ENCODE measurements at regions not wholly inside any gene's neighbourhood (a gene's known extent, or its start where the extent isn't known, plus 50 kb on each side); places are given as distances from the start of the nearest gene placed in this dataset.

DNA sequence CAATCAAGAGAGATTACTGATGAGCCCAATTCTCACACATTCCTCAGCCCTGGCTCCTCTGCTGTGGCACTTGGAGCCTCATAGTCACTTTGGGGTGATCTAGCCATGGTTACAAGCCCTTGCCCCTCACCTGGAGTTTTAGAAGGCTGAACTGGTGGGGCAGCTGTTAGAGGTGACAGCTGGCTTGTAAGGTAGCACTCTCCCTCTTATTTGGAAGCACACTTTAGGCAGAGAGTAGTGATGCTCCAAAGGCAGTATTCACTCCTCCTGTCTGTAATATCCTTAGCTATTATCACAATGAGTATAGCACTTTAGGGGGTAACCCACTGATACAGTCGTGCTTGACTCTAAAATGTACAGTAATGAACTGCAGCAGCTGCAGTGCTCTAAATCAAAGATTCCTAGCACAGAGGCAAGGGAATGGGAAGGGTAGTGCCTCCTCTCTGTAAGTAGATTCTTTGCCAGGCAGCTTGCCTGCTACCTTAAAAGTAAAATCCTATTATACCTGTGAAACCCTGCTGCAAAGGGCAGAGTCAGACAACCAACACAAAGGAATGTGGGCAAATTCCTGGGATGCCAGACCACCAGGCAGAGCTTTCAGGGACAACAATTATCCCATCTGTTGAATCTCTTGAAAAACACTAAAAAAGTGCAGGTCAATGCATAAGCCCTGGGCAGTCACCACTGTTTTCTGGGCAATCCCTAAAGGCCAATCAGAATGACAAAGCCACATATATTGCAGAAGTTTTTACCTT is 336.3 kb downstream of the NOVA1 start:
- ChIA-PET CTCF (no interaction called here), POLR2A (no interaction called here)
- 23% methylated on average over 1 of the region's 1 CpG for WGBS (ENCODE audit: missing lambda C conversion rate)
- Histone ChIP-seq H3K4me1 (no peaks in the 10 kb centered on the region), H3K27ac (no peak overlapping the region), H3K9me3 (no peaks in the 10 kb centered on the region), H3K4me3 (no peak overlapping the region), H3K4me2 (no peak overlapping the region)
- DNase-seq (ENCODE audit: low read depth in 1 of 2, low spot score in 1 of 2) (no peak), ATAC-seq (no peak), FAIRE-seq (no peak)
- TF ChIP-seq RFX5 (IDR thresholded peaks at IDR 0.05) (no peak), ZC3H11A (IDR thresholded peaks at IDR 0.05) (no peak), HOXB13 (CRISPR knock-in tag; IDR thresholded peaks at IDR 0.05; ENCODE audit: low read depth) (no peak), FOSL2 (IDR thresholded peaks at IDR 0.05) (no peak), FOSL2 (CRISPR knock-in tag; IDR thresholded peaks at IDR 0.05) (no peak)
- TF ChIP-seq, protein P1, sequence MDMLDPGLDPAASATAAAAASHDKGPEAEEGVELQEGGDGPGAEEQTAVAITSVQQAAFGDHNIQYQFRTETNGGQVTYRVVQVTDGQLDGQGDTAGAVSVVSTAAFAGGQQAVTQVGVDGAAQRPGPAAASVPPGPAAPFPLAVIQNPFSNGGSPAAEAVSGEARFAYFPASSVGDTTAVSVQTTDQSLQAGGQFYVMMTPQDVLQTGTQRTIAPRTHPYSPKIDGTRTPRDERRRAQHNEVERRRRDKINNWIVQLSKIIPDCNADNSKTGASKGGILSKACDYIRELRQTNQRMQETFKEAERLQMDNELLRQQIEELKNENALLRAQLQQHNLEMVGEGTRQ (IDR thresholded peaks at IDR 0.05) = no peak
- TF ChIP-seq, protein P2, sequence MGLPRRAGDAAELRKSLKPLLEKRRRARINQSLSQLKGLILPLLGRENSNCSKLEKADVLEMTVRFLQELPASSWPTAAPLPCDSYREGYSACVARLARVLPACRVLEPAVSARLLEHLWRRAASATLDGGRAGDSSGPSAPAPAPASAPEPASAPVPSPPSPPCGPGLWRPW (IDR thresholded peaks at IDR 0.05) = no peak

DNA sequence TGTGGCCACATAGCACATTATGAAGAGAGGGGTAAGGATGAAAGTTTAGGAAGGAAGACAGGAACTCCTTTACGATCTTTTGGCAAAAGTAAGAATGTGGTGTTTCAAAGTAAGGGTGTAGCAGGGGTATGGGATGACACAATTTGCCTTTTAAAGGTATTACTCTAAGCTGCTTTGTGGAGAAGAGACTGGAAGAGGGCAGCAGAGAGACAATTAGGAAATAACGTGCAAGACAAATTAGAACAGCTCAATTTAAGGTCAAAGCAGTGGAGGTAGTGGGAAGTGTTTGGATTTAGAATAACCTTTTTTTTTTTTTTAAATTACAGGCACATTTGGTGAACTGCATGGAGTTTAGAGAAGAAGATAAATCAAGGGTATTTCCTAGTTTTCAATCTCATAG is 342.6 kb downstream of the NOVA1 start:
- FAIRE-seq (no peak), DNase-seq (ENCODE audit: low read depth in 1 of 2, low spot score in 1 of 2) (peak in 1 of 2 experiments; percentile 25), ATAC-seq (no peak)
- Histone ChIP-seq H3K27ac (no peak overlapping the region), H3K4me3 (no peak overlapping the region), H3K4me1 (no peaks in the 10 kb centered on the region), H3K4me2 (no peak overlapping the region), H3K9me3 (0 out of 3 replicates have a peak, but pooled peaks cover 3% of the 10 kb centered on the region)
- TF ChIP-seq NFE2L2 (conservative IDR thresholded peaks at IDR 0.05; ENCODE audit: low read length) (no peak), CTCF (IDR thresholded peaks at IDR 0.05) (0 out of 3 replicates have a peak, but pooled peaks have one; percentile 11), ESRRA (IDR thresholded peaks at IDR 0.05; ENCODE audit: borderline replicate concordance, low read length) (no peak), RAD21 (conservative IDR thresholded peaks at IDR 0.05 in 1 of 2, IDR thresholded peaks at IDR 0.05 in 1 of 2) (peak; percentile 13 to 18; a peak in 2 of 5 replicates)
- TF ChIP-seq, protein P3, sequence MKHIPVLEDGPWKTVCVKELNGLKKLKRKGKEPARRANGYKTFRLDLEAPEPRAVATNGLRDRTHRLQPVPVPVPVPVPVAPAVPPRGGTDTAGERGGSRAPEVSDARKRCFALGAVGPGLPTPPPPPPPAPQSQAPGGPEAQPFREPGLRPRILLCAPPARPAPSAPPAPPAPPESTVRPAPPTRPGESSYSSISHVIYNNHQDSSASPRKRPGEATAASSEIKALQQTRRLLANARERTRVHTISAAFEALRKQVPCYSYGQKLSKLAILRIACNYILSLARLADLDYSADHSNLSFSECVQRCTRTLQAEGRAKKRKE (CRISPR knock-in tag; IDR thresholded peaks at IDR 0.05; ENCODE audit: low read depth) = no peak
- CTCF ChIA-PET = interaction anchor here (0.6 to 1.5 kb wide), 4 partner anchors 9 to 92 kb away, joined by 3 to 4 read pairs (median 3); no protein-coding TSS in a partner anchor
- 23% methylated on average over 2 of the region's 2 CpGs for WGBS (ENCODE audit: missing lambda C conversion rate)
- POLR2A ChIA-PET = no interaction called here

DNA sequence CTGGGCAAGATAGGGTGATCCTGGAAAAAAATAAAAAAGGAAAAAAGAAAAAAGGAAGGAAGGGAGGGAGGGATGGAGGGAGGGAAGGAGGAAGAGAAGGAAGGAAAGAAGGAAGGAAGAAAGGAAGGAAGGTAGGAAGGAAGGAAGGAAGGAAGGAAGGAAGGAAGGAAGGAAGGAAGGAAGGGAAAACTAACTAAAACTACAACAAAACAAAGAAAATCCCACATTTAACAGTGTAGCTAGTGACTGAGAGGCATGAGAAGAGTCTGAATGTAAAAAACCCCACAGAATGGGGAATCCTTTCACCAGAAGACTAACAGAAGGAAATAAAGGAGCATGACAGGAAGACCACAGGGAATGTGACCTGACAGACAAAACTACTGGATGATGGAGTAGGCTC is 345.7 kb downstream of the NOVA1 start:
- Histone ChIP-seq H3K9me3 (0 out of 3 replicates have a peak, but pooled peaks cover 3% of the 10 kb centered on the region), H3K4me3 (no peak overlapping the region), H3K27ac (no peak overlapping the region), H3K4me1 (no peaks in the 10 kb centered on the region), H3K4me2 (no peak overlapping the region)
- POLR2A ChIA-PET = no interaction called here
- CTCF ChIA-PET = no interaction called here
- ATAC-seq (no peak), DNase-seq (ENCODE audit: low read depth in 1 of 2, low spot score in 1 of 2) (no peak), FAIRE-seq (no peak)
- TF ChIP-seq SREBF2 (IDR thresholded peaks at IDR 0.05) = no peak
- no peak for TF ChIP-seq CTCF (IDR thresholded peaks at IDR 0.05)
- TF ChIP-seq, protein P4, sequence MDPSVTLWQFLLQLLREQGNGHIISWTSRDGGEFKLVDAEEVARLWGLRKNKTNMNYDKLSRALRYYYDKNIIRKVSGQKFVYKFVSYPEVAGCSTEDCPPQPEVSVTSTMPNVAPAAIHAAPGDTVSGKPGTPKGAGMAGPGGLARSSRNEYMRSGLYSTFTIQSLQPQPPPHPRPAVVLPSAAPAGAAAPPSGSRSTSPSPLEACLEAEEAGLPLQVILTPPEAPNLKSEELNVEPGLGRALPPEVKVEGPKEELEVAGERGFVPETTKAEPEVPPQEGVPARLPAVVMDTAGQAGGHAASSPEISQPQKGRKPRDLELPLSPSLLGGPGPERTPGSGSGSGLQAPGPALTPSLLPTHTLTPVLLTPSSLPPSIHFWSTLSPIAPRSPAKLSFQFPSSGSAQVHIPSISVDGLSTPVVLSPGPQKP (IDR thresholded peaks at IDR 0.05; ENCODE audit: low read depth, low read length) = no peak
- TF ChIP-seq MYC (IDR thresholded peaks at IDR 0.05; ENCODE audit: borderline replicate concordance, low read length) = no peak
- TF ChIP-seq PBX3 (IDR thresholded peaks at IDR 0.05) = no peak
- no peak for TF ChIP-seq NR3C1 (IDR thresholded peaks at IDR 0.05)
- no peak for TF ChIP-seq CBX2 (IDR thresholded peaks at IDR 0.05; ENCODE audit: borderline replicate concordance, low read depth)
- no peak for TF ChIP-seq E2F6 (IDR thresholded peaks at IDR 0.05; ENCODE audit: borderline replicate concordance, low read depth)
- TF ChIP-seq HOXA7 (CRISPR knock-in tag; IDR thresholded peaks at IDR 0.05) = no peak
- TF ChIP-seq JUN (IDR thresholded peaks at IDR 0.05) = no peak
- TF ChIP-seq EHMT2 (IDR thresholded peaks at IDR 0.05; ENCODE audit: low read depth) = no peak
- no peak for TF ChIP-seq HDAC2 (IDR thresholded peaks at IDR 0.05)
- TF ChIP-seq RARB (CRISPR knock-in tag; IDR thresholded peaks at IDR 0.05) = no peak
- no peak for TF ChIP-seq MAZ (IDR thresholded peaks at IDR 0.05; ENCODE audit: borderline replicate concordance, low read depth, low read length)

All from A549 (cell line).